Stimulated activated CD4-positive, alpha-beta T cell treated with anti-CD3 and anti-CD28 coated beads, Interleukin-4, amount 100 ng/mL, for 1 hour (primary cell): ENCODE measurements at regions not wholly inside any gene's neighbourhood (a gene's known extent, or its start where the extent isn't known, plus 50 kb on each side); places are given as distances from the start of the nearest gene placed in this dataset.

Experiments
- DNase-seq: peaks from one replicate; pipeline ENCODE4 v3.0.0-alpha.2; 2020

DNA sequence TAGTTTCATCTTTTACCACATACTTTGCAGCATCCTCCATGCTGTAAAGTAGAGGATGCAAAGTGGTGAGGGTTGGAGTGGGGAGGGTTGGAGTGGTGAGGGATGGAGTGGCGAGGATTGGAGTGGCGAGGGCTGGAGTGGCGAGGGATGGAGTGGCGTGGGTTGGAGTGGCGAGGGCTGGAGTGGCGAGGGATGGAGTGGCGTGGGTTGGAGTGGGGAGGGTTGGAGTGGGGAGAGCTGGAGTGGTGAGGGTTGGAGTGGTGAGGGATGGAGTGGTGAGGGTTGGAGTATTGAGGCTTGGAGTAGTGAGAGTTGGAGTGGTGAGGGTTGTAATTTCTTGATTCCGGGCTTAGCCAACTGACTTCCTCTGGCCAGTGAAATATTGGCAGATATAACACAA is 618.3 kb downstream of the MRPL39 start:
- DNase-seq, result no peak

DNA sequence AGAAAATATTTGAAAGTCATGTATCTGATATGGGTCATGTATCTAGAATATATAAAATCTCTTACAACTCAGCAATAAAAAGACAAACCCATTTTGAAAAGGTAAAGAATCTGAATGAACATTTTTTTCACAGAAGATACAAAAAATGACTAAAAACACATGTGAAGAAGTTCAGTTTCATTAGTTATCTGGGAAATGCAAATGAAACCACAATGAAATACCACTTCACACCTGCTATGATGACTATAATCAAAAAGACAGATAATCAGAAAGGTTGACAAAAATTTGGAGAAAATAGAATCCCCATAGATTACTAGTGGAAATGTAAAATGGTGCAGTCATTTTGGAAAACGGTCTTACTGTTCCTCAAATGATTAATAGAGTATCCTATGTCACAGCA is 631.0 kb downstream of the MRPL39 start:
- DNase-seq, result no peak

DNA sequence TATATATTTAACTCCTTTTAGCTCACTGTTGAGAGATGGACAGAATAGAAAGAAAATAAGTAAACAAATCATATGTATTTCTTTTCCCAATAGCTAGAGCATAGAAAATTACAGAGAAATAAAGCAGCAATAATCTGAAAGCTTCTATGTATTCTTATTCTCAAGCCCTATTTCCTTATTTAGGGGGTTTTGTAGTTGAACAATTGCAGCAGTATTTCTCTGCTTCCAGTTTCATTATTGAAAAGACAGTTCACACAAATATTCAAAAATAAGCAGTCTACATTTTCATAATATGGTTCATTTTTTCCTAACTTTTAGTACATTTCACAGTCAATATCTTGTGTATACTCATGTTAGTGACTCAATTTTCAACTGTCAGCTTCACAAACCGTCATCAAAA is 638.2 kb downstream of the MRPL39 start:
- DNase-seq, result no peak

DNA sequence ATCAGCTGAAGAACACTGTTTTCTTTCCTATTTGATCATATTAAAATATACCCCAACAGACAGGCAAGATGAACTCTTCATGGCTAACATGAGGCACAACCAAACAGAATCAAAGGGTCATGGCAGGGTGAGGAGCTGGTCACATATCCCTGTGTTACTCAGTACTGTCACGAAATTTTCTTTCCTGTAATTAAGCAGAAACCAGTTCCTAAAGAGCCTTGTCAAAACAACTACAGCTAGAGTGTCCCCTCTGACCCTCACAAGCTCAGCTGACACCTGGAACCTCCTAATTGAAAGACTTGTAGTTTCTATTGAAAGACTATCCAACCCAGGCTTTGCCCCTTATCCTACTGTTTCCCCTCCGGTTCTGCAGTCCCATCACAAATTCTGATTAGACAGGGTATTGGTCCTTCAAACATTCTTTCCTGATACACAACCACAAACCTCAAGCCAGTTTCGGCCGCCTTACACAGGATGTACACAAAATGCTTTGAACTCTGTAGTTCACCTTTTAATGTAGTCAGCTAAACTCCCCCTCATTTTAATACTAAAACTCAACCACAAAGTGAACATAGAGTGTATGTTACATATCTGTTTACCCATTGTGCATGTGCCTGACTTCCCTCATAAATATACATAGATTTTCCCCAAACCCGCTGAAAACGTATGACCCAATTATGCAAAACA is 651.9 kb downstream of the MRPL39 start:
- no peak for DNase-seq

DNA sequence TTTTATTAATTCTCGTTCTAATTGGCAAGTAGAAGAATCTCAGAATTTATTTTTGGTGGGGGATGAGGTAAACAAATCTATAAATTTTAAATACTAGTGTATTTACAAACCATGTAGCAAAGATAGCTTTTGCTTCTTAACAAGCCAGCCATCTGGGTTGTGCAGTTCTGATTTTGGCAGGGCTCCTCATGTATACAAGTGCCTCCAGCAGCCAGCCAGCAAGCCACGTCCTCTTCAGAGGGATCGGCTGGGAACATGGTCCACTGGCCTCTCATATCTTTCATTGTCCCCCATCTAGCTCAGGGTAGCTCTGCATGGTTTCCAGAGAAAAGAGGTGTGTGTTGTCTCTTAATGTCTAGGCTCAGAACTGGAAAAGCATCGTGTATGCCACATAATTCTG is 659.1 kb downstream of the MRPL39 start:
- no peak for DNase-seq

DNA sequence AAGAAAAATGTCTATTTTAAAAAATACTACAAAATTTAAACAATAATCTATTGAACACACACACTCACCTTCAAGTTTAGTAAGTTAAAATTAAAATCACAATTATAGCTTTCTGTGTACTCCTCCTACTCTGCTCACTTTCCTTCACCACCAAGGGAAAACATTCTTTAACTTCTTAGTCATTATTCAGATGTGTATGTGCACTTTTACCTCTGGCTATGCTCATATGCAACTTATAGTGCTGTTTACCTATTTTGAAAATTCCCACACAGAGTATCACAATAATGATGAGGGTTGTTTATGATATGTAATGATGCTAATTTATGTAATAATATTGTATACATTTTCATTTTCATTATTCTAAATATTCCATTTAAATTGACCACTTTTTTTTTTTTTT is 661.4 kb downstream of the MRPL39 start:
- no peak for DNase-seq

DNA sequence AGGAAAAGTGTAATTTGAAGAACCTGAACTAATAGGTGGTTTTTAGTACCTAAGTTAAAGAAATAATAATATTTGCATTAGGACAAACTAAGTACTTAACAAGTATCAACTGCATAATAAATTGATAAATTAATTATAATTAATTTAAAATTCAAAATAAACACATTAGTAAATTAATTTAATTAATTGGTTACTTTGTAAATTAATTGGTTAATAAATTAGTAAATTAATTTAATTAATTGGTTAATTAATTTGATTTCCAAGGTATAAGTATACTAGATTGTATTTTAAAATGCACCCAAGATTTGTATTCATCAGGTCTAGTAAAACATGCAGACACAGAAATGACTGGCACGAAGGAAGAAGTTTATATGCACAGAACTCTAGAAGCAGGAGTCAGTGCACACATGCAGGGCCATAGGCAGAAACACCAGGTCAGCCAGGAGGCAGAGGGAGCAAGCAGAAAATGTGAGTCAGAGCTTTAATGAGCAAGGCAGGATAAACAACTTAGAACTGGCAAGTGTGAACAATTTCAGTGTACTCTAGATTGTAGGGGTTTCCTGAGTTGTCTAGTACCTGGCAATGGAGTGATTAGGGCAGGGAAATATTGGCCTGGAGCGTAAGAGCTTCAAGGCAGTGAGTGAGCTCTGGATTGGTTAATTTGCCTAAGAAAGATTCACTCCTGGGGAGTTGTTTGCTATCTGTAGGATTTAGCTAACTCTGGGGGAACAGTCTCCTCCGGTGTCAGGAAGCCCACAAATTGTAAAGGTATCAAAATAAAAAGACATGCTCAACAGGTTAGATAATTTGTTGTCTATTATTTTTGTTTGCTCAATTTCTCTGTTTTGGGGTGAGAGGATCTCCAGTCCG is 665.7 kb downstream of the MRPL39 start:
- DNase-seq, result no peak

DNA sequence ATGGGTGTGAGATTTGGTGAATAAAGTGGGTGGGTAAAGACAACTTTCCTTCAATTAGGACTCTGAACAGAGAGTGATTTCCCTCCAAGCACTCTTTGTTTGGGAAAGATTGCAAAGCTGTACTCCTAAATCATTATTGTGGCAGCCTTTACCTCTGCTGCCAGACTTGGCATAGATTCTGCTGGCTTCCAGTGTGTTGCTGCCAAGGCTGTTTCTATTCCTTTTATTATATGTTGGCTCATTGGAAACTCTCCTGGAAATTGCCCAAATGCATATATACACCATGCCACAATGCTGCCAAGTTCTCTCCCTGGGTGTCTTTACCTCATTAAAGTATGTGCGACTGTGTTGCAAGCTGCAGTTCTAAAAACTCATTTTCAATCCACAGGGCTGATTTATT is 668.0 kb downstream of the MRPL39 start:
- no peak for DNase-seq

DNA sequence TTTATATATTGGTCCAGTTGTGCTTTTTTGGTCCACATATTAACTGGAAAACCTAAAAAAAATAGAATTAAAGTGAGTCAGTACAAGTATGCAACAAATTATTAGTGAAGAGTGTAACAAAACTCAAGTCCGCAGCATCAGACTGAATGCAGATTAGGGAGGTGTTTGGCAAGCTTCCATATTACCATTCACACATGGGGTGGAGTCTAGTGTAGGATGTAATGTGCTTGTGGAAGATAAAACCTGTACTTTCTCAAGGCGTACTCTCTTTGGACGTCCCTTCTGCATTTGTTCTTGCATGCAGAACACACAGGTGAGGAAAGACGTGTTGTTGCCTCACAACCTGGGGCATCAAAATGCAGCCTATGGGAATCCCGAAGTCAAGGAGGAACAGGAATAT is 668.7 kb downstream of the MRPL39 start:
- no peak for DNase-seq

DNA sequence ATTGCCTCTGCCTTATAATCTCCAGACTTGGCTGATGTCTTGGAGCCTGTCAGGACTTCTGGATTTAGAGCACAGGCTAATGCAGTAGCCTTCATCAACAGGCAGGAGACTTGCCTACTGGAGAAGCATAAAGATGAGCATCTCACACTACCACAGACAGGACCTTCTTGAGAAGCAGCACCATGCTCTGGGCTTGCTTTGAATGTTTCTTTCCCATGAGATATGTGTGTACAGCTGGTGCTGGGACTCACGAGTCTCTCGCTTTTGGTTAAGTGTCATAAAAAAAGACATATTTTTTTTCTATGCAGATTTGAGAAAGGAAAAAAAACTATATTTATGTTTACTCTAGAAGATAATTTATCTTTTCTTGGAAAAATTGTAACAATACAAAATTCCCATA is 671.3 kb downstream of the MRPL39 start:
- no peak for DNase-seq

DNA sequence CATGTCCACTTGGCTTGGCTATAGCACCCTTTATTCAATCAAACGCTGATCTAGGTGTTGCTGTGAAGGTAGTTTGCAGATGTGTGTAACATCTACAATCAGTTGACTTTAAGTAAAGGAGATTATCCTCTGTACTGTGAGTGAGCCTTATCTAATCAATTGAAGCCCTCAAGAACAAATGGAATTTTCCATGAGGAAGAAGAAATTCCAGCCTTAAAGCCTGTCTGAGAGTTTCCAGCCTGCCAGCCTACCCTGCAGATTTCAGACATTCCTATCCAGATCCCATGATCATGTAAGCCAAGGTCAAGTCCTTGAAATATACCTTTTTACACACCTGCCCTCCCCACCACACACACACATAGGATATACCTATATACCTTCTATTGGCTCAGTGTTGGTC is 696.7 kb downstream of the MRPL39 start:
- DNase-seq, result no peak

DNA sequence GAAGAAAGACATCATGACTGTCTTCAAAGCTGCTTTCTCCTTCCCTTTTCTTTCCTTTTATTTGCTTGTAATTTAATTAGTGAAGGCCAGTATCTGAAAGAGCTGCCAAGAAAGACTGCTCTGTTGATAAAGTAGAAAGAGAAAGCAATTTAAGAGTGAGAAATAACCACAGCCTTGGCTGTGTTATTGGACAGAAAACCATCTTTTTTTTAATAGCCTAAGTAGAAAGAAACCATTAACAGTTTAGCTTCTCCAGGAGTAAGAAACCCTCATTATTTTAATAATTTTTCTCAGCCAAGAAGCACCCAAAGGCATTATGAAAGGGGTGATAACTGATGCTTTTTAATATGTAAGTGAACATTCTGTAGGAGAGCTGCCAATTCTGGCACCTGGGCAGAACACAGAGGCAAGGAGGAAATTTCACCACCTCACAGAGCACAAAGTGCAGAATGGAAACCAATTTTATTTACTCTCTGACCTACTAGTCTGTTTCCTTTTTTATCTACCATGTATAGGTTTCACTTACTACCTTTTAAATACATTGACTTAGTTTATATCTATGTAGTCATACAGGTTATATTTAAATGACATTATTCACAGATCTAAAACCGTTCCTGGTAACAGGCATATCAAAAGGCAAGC is 703.2 kb downstream of the MRPL39 start:
- DNase-seq, result no peak

DNA sequence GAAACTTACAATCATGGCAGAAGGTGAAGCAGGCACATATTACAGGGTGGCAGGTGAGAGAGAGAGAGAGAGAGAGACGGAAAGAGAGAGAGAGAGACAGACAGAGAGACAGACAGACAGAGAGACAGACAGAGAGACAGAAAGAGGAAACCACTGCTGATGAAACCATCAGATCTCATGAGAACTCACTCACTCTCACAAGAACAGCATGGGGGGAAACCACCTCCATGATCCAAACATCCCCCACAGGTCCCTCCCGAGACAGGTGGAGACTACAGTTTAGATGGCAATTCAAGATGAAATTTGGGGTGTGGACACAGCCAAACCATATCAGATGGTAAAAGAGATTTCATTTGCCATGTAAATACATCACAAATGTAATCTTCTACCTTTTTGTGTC is 708.1 kb downstream of the MRPL39 start:
- no peak for DNase-seq

DNA sequence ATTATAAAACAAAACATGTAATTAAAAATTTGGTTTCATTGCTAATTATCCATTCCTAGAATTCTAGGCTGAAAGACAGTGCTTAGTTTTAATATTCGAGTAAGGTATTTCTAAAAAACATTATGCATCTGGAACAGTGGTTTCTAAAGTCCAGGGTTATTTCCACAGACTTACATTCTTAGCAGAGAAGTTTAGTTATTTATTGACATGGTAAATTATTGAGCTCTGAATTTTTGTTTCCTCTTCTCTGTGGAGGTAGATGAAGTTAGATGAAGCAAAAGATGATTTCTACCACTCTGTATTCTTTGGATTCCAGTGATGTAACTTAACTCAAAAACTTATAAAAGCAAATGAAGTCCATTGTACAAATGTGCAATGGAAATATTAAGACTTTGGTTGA is 709.4 kb downstream of the MRPL39 start:
- DNase-seq, result no peak

DNA sequence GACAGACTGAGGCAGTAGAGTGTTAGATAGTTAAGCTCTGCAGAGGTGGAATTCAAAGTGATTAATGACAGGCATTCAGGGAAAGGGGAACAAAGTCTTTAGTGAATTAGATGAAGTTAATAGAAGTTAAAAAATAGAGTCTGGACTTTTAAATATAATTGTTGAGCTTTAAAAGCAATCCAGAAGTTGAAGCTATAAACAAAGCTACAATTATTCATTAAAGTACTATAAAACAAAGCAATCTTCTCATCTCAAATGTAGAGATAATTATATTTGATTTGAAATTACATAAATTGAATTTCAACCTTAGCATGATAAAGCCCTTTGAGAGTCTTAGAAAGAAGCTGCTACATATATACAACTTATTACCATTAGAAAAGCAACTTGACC is 710.6 kb downstream of the MRPL39 start:
- DNase-seq, result no peak

DNA sequence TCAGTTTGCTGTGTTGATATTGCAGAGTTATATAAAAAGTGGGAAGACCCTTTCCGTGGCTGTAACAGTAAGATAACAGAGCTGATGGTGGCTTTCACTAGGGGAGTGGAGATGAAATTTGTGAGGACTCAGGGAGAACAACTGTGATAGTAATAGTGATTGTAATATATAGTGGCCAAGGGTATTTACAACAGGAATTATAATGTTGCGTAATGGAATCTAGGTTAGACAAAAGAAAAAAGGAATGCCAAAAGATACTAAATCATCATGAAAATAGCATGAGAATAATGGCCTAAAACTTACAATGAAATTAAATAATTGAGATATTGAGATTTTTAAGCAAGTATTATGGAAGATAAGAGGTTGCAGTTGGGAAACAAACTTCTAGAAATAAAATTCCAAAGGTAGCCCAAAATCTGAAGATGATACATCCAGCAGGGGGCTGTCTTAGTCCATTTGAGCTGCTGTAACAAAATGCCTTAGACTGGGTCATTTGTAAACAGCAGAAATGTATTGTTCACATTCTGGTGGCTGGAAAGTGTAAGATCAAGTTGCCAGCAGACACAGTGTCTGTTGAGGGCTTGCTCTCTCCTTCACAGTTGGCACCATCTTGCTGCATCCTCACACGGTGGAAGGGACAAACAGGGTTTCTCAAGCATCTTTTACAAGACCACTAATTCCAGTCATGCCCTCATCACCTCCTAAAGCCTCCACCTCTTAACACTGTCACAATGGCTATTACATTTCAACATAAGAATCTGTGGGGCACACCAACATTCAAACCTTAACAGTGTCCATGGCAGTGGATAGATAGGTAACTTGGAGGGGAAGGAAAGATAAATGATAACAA is 711.2 kb downstream of the MRPL39 start:
- DNase-seq, result no peak

DNA sequence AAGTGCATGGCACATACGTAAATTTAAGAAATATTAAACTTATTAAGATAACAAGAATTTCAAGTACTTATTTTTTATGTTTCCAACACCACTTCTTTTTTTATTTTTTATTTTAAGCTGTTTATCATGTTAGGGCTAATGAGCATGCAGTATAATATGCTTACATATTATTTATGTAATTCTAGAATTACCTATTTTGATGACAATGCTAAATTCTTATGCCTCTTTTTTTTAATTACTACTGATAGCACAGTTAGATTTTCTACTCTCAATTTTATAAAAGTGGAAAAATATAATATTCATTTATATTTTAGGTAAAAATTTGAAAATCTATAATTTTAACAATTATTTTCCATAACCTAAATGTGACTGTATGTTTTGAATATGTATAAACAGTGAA is 713.0 kb downstream of the MRPL39 start:
- DNase-seq, result no peak

DNA sequence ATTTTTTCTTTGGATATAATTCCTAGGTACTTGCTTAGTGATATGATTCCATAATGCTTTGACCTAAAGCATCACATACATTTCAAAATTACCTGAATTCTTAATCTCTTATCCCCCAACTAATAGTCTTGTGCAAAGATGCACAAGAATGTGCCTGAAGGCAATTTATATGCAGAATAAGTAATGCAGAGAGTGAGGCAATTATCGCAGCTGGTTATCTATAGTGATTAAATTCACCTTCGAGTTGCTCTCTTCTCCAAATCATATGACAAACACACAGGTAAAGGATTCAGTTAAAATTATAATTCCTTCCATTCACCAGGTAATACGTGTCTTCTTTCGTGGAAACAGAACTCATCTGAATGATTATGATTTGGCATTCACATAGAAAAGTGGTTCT is 717.3 kb downstream of the MRPL39 start:
- DNase-seq, result no peak

DNA sequence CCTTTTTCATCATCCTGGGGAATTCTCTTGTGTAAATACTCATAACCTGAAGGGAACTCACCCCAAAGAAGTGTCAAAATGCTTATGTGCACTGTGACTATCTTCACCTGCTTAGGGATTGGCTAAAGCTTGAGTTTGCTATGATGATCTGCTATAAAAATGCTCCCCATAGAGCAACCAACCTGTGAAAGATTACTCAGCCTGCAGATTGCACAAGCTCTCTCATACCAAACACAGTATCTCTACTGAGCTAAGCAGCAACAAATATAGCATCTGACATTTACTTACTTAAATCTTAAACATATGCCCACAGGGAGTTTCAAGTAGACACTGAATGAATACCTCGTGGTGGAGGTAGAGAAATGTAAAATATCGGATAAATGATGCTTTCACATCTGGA is 725.8 kb downstream of the MRPL39 start:
- DNase-seq, result no peak

DNA sequence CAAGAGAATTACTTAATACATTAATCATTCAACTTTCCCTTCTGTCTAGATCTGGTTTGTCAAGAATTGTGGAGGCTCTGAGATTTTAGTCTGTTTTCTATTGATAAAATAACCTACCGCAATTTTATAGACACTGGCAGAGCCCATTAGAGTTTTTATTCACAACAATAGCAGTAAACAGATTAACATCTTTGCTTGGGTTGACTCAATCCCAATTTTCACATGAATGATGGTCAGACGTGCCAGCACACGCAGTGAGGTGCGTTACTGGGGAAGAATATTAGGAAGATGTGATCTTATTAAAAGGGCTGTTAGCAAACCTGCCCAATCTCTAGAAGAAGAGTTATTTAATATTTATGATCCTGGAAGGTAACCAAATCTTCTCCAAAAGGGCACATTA is 736.6 kb downstream of the MRPL39 start:
- DNase-seq, result no peak

DNA sequence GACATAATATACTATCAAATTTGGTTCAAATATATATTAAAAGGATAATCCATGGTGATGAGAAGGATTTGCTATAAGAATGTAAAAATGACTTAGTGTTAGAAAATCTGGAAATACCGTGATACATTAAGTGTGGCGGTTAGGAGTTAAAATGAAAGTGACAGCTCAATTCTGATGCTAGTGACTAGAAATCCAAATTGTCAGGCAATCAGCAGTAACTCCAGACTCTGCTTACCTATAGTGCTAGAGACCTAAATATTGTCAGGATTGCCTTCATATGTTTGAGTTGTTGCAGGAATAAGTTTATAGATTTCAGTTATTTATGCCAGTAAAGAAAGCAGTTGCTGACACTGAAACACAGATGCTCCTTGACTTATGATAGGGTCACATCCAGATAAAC is 737.4 kb downstream of the MRPL39 start:
- DNase-seq, result no peak

DNA sequence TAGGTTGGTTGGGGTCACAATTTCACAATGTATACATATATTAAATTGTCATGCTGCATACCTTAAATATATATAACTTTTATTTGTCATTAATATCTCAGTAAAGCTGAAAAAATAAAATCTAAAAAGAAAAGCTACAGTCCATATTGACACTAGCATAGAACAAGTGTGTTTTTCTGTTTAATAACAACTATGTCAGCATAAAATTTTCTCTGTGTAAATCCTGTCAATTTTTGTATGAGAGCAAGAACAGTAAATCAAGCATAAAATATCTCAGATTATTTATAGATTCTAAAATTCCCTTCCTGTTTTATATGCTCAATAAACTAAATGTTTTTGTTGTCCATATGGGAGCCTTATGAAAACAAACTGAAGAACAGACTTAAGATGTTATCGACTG is 739.2 kb downstream of the MRPL39 start:
- no peak for DNase-seq

DNA sequence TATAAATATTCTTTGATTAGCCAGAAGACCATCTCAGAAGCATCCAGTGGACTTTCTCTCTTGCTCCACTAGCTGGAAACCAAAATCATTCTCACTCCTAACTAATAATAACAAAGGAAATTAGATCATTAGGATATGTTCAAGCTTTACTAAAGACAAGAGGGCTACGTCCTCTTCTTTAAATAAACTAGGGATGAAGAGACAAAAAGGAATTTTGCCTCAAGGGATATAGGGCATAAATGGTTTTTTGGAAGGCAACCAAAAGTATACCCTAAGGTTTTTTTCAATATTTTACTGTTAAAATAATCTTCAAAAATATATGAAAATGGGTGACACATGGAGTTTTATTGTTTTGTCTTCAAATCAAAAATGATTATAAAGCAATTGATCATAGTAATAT is 745.8 kb downstream of the MRPL39 start:
- DNase-seq, result no peak
